ENCODE measurements at regions not wholly inside any gene's neighbourhood (a gene's known extent, or its start where the extent isn't known, plus 50 kb on each side); places are given as distances from the start of the nearest gene placed in this dataset.

DNA sequence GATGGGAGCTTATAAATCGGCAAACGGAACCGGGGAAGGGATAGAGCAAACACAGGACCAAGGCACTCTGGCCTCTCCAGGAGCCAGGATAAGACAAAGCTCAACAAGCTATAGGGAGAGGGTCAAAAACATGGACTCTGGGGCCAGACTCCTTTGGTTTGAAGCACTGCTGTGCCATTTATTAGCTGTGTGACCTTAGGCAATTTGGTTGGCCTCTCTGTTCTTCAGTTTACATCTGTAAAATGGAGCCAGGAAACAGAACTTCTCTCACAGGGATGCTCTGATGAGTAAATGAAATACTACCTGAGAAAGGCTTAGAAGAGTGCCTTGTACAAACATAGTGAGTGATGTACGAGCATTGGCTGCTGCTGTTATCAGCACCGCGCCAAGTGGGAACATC, 213.3 kb upstream of the PWP1 start:
- no peak for DNase-seq (ENCODE audit: low read depth)

DNA sequence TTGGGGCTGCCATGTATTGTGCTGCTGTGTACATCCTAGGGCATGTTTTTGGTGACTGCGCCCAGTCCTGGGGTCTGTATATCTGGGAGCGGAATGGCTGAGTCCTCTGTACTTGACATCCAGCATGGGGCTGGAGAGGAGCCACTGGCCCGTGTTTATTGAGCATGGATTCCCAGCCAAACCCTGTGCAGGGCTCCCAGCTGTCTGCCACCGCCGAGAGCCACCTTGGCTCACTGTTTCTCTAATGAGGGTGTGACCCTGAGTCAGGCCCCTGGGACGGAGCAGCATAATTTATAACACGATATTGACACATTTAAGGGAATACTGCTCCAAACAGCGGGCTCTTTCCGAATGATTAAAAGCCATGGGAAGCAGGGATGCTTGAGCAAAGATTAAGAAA, 211.5 kb upstream of the PWP1 start:
- no peak for DNase-seq (ENCODE audit: low read depth)

GRCh38 chr12:107474639-107475539, 210.7 kb upstream of the PWP1 start:
- DNase-seq (ENCODE audit: low read depth): no peak

- DNase-seq (ENCODE audit: low read depth): no peak
These were observed 209.7 kb upstream of the PWP1 start for GRCh38 chr12:107475900-107476299.

GRCh38 chr12:107477018-107477417, 208.6 kb upstream of the PWP1 start:
- DNase-seq (ENCODE audit: low read depth): no peak

- DNase-seq (ENCODE audit: low read depth): no peak
These were observed 207.5 kb upstream of the PWP1 start for GRCh38 chr12:107477947-107478610.

DNA sequence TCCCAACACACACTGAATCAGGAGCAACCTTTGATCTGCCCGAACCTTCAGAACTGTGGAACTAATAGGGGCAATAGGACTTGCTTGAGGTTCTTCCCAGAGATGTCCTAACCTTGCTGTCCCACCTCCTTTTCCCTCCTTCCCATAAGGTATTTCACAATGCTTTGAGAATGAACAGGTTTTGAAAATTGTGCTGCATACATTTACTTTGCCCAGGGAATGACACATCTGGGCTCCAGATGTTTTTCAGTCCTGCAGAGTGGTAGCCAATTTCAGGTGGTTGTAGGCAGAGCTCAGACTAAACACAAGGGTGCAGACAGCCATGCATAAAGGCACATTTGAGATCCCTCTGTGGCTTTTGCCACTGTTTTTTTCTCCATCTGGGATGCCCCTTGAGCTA, 206.7 kb upstream of the PWP1 start:
- DNase-seq (ENCODE audit: low read depth): no peak

GRCh38 chr12:107480836-107481608, 204.6 kb upstream of the PWP1 start:
- no peak for DNase-seq (ENCODE audit: low read depth)

- no peak for DNase-seq (ENCODE audit: low read depth)
These were observed 201.4 kb upstream of the PWP1 start for GRCh38 chr12:107484230-107484629.

GRCh38 chr12:107484941-107485340, 200.7 kb upstream of the PWP1 start:
- DNase-seq (ENCODE audit: low read depth): no peak

DNA sequence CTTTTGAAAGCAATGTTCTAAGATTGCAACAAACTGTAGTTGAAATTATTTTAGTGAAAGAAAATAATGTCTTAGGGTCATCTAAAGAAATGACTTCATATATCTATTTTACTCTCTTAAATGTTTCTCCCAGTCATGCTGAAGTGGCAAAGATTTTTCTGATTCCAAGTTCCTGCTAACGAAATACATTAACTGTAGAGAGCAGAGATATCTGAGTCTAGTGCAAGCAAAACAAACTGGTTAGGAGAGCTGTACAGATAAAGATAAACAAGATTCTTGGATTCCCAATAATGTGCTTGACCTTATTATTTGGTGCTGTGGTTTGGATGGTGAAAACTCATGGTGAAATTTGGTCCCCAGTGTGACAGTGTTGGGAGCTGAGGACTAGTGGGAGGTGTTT, 199.9 kb upstream of the PWP1 start:
- no peak for DNase-seq (ENCODE audit: low read depth)

- DNase-seq (ENCODE audit: low read depth): no peak
These were observed 199.3 kb upstream of the PWP1 start for GRCh38 chr12:107486140-107486892.

DNA sequence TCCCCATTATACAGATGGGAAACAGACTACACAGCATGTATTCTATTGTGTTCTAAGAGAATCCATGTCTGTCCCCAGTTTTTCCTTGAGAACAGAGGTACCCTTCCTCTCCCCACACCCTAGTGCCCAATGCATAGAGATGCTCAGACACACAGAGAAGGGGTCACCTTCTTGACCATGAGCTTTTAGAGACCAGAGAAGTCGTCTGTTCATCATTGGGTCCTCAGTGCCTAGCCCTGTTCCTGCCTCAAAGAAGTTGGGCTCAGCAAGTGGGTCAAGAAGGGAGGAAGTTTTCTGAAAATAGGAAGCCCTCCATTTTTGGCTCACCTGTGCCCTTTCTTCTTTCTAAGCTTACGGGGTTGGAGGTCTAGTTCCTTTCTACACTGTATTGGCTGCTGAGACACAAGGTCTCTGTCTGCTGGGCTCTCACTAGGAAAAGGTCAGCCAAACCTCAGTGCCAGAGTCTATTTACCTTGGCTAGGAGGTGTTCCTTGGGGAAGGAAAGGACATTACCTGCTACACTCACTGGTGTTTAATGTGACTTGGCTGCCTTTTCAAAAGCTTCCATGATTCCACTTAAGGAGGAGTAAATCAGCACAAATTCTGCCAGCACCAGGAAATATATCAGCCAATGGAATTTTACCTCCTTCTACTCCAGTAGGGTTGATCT, 198.5 kb upstream of the PWP1 start:
- no peak for DNase-seq (ENCODE audit: low read depth)

DNA sequence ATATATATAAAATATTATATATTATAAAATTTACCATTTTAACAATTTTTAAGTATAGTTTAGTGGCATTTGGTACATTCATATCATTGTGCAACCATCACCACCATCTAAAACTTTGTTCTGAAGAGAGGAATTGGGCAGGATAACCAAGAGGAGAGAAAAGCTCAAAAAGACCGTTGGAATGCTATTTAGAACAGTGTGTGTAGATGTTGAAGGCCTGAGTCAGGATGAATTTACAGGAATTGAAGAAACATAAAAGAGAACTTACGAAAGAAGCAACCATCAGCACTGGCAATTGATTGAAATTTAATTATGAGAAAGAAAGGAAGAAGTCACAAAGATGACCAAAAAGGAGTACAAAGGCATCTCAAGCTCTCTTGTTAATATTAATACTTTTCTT, 196.9 kb upstream of the PWP1 start:
- peak; percentile 1 for DNase-seq (ENCODE audit: low read depth)

DNA sequence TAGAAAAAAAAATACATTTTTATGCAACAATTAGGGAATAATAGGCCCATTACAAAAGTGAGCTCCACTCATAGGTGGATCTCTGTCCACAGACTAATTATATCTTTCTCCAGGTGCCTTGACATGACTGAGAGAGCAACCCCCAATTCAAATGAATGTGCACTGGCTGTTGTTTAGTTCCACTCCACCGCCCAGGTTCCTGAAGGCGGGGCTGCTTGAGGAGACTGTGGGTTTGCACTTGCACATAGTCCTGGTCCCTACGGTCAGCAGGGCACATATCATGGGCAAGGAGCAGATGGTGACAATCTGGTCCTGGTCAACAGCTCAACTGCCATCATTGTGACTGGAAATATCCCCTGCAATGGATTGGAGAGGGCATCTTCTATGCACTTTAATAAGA, 195.6 kb upstream of the PWP1 start:
- DNase-seq (ENCODE audit: low read depth): no peak

GRCh38 chr12:107491856-107492255, 193.7 kb upstream of the PWP1 start:
- DNase-seq (ENCODE audit: low read depth): peak; percentile 9

DNA sequence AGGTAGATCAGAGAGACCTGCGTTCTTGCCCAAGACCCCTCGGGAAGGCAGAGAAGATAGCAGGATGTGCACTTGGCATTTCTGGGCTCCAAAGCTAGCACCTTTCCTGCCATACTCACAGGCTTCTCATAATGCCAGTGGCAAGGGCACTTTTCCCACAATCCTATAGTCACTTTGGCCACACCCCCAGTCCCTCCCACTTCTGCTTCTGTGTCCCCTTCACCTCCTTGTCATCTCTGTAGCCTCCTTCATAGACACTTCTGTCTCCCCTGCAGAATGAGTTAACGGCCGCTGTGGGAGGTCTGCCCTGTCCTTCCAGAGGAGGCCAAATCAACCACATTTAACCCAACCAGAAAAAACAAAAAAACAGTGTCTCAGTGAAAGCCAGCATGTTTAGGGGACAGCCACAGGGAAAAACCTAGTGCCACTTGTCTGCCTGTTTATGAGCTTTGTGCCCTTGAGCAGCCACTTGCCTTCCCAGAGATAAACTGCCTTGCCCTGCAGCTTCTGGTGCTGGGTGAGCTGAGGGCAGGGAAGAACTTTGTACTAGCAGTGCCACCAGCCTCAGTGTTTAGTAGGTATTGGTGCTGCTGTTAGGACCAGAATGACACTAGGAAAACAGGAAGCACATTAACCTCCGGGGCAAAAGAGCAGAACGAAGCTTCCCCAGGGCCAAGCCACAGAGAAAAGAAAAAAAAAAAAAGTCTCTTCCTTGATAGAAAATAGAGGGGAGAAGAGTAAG, 193.0 kb upstream of the PWP1 start:
- no peak for DNase-seq (ENCODE audit: low read depth)

DNA sequence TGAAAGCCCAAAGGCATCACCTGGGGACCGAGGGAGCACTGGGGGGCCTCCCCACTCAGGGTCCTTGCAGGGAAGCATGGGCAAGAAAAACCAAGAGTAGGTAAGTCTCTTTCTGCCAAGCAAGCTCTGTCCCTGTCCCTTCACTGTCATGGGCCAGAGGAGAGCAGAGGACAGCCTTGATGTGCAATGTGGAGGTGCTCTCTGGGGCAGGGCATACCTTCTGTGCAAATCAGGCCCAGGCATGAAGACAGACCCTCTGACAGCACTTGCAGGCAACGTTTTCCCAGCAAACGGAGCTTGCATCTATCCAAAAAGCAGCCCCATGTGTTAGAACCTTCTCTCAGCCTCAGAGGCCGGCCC, 192.5 kb upstream of the PWP1 start:
- DNase-seq (ENCODE audit: low read depth): no peak

DNA sequence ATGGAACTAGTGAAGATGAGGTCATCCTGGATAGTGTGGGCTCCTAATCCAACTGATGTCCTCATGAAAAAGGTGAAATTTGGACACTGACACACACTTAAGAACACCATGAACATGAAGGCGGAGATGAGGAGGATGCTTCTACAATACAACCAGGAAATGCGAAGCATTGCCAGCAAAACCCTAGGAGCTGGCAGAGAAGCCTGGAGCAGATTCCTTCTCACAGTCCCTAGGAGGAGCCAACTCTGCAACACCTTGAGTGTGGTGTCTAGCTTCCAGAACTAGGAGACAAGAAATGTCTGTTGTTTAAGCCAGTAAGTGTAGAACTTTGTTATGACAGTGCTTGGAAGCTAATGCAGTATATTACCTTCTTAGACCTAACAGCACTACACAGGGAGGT, 191.9 kb upstream of the PWP1 start:
- no peak for DNase-seq (ENCODE audit: low read depth)

DNA sequence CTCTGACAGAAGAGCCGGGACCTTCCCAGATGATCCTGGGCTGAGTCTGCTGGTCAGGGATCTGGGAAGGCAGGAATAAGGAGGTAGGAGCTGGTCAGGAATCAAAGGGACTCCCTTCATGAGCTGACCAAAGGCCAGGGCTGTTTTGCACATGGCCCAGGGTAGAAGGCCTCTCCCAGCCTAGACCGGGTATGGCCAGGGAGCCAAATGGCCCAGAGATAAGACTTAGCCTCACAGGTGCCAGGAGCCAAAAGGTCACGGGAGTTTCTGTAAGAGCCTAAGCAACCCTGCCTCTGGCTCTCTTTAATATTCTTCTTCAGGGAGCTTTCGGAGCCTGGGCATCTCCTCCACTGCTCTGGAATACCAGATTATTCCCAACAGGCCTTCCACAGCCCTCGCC, 191.3 kb upstream of the PWP1 start:
- no peak for DNase-seq (ENCODE audit: low read depth)

DNA sequence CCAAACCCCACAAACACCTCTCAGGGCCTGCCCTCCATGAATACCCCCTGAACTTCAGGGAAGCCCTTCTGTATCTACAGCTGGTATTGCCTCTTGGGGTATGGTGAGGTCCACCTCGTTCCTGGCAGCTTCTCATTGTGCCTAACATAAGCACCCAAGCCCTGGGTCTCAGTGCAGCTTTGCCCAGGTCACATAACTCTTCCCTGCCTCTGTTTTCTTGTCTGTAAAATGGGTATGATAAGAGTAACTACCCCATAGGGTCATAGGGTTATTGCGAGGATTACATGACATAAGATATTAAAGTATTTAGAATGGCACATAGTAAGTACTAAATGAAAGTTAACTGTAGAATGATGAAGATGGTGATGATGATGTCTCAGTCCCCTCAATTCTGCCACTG, 190.0 kb upstream of the PWP1 start:
- DNase-seq (ENCODE audit: low read depth): no peak
